CD4-positive, alpha-beta T cell treated with Interleukin-6 for 4 hours (primary cell): ENCODE measurements at regions not wholly inside any gene's neighbourhood (a gene's known extent, or its start where the extent isn't known, plus 50 kb on each side); places are given as distances from the start of the nearest gene placed in this dataset.
"Not testable (repeated sequence)": the region's sequence is repeated elsewhere in the genome, so short reads cannot be mapped to it uniquely, and the experiment has no call there.

Experiments used
- DNase-seq: peaks from one replicate; pipeline ENCODE4 v3.0.0-alpha.2; 2020; ENCODE audit warnings: mixed read lengths

- no peak for DNase-seq
Observed at GRCh38 chr2:2919574-2920365, 457.8 kb downstream of the EIPR1 start.

- no peak for DNase-seq
Observed at GRCh38 chr2:2919026-2919425, 458.6 kb downstream of the EIPR1 start.

- no peak for DNase-seq
Observed at GRCh38 chr2:2916621-2917020, 461.0 kb downstream of the EIPR1 start.

- DNase-seq, result no peak
Observed at GRCh38 chr2:2914252-2914651, 463.4 kb downstream of the EIPR1 start.

- DNase-seq, result no peak
Observed at GRCh38 chr2:2913601-2914120, 464.0 kb downstream of the EIPR1 start.

- no peak for DNase-seq
Observed at GRCh38 chr2:2912731-2913130, 464.9 kb downstream of the EIPR1 start.

- DNase-seq, result no peak
Observed at GRCh38 chr2:2912293-2912692, 465.3 kb downstream of the EIPR1 start.

GRCh38 chr2:2910259-2910658 is 467.4 kb downstream of the EIPR1 start:
- DNase-seq, result no peak

- no peak for DNase-seq
Observed at GRCh38 chr2:2909086-2910035, 468.3 kb downstream of the EIPR1 start.

- no peak for DNase-seq
Observed at GRCh38 chr2:2906091-2906490, 471.5 kb downstream of the EIPR1 start.

- no peak for DNase-seq
Observed at GRCh38 chr2:2904721-2905350, 472.8 kb downstream of the EIPR1 start.

GRCh38 chr2:2902547-2903281 is 474.9 kb downstream of the EIPR1 start:
- no peak for DNase-seq

GRCh38 chr2:2901384-2902345 is 476.0 kb downstream of the EIPR1 start:
- no peak for DNase-seq

- no peak for DNase-seq
Observed at GRCh38 chr2:2899826-2900225, 477.8 kb downstream of the EIPR1 start.

- DNase-seq, result no peak
Observed at GRCh38 chr2:2898744-2899143, 478.9 kb downstream of the EIPR1 start.

GRCh38 chr2:2896643-2897042 is 481.0 kb downstream of the EIPR1 start:
- DNase-seq, result no peak

GRCh38 chr2:2896011-2896410 is 481.6 kb downstream of the EIPR1 start:
- DNase-seq, result no peak

- DNase-seq, result not testable (repeated sequence)
Observed at GRCh38 chr2:2894011-2894410, 483.6 kb downstream of the EIPR1 start.

GRCh38 chr2:2892892-2893291 is 484.7 kb downstream of the EIPR1 start:
- DNase-seq, result no peak

GRCh38 chr2:2892378-2892777 is 485.2 kb downstream of the EIPR1 start:
- no peak for DNase-seq

GRCh38 chr2:2890901-2891300 is 486.7 kb downstream of the EIPR1 start:
- no peak for DNase-seq
